HFFc6 (cell line): ENCODE measurements at regions not wholly inside any gene's neighbourhood (a gene's known extent, or its start where the extent isn't known, plus 50 kb on each side); places are given as distances from the start of the nearest gene placed in this dataset.
"Not testable (repeated sequence)": the region's sequence is repeated elsewhere in the genome, so short reads cannot be mapped to it uniquely, and the experiment has no call there.

Experiments used
- DNase-seq: peaks from one replicate; pipeline ENCODE4 v3.0.0-alpha.2; 2018
- H3K27ac Mint-ChIP-seq: 2 replicates; pipeline ENCODE4 v1.8.0; 2020; ENCODE audit warnings: mild to moderate bottlenecking, mixed read lengths
- H3K27me3 Mint-ChIP-seq: 2 replicates; pipeline ENCODE4 v1.8.0; 2021; ENCODE audit warnings: mild to moderate bottlenecking, moderate library complexity, mixed read lengths; ENCODE audit not compliant: insufficient read depth
- H3K36me3 Mint-ChIP-seq: 2 replicates; pipeline ENCODE4 v1.8.0; 2021; ENCODE audit warnings: low read depth, mixed read lengths
- H3K4me1 Mint-ChIP-seq: 2 replicates; pipeline ENCODE4 v1.8.0; 2020; ENCODE audit warnings: low read depth, mixed read lengths
- H3K4me3 Mint-ChIP-seq: 2 replicates; pipeline ENCODE4 v1.8.0; 2020; ENCODE audit warnings: mild to moderate bottlenecking, moderate library complexity, mixed read lengths
- H3K9me3 Mint-ChIP-seq: 2 replicates; pipeline ENCODE4 v1.8.0; 2020; ENCODE audit warnings: mild to moderate bottlenecking, mixed read lengths
- TF ChIP-seq, protein P1 (sequence below): fragments of 200-600 bp; sonication (generic); IDR thresholded peaks from 2 replicates; pipeline ENCODE4 v1.5.0; 2021; ENCODE audit warnings: antibody characterized with exemption, mild to moderate bottlenecking

DNA sequence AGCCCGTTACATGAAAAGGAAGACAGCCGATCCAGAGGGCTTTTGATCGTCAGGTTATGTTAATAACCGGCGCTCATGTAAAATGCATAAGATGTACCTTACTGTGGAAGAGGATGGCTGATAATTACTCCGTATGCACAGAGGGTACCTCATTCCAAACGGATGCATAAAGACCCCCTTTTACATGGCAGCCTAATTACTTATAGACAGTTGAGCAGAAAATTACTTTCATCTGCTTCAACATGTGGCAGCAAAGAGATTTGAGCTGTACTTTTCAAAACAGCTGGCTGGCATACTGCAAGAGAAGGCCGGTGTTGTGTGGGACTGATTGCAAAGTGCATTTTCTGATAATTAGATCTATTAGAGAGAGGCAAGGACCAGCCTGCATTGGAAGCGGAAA lies 103.4 kb downstream of the SHOX start:
- H3K4me1 Mint-ChIP-seq, result no peaks in the 10 kb centered on the region
- TF ChIP-seq, protein P1, sequence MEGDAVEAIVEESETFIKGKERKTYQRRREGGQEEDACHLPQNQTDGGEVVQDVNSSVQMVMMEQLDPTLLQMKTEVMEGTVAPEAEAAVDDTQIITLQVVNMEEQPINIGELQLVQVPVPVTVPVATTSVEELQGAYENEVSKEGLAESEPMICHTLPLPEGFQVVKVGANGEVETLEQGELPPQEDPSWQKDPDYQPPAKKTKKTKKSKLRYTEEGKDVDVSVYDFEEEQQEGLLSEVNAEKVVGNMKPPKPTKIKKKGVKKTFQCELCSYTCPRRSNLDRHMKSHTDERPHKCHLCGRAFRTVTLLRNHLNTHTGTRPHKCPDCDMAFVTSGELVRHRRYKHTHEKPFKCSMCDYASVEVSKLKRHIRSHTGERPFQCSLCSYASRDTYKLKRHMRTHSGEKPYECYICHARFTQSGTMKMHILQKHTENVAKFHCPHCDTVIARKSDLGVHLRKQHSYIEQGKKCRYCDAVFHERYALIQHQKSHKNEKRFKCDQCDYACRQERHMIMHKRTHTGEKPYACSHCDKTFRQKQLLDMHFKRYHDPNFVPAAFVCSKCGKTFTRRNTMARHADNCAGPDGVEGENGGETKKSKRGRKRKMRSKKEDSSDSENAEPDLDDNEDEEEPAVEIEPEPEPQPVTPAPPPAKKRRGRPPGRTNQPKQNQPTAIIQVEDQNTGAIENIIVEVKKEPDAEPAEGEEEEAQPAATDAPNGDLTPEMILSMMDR, result no peak
- no peaks in the 10 kb centered on the region for H3K36me3 Mint-ChIP-seq
- DNase-seq, result no peak
- H3K9me3 Mint-ChIP-seq, result no peaks in the 10 kb centered on the region
- peaks cover 15% of the 10 kb centered on the region for H3K27me3 Mint-ChIP-seq
- no peak overlapping the region for H3K4me3 Mint-ChIP-seq
- H3K27ac Mint-ChIP-seq, result no peak overlapping the region

DNA sequence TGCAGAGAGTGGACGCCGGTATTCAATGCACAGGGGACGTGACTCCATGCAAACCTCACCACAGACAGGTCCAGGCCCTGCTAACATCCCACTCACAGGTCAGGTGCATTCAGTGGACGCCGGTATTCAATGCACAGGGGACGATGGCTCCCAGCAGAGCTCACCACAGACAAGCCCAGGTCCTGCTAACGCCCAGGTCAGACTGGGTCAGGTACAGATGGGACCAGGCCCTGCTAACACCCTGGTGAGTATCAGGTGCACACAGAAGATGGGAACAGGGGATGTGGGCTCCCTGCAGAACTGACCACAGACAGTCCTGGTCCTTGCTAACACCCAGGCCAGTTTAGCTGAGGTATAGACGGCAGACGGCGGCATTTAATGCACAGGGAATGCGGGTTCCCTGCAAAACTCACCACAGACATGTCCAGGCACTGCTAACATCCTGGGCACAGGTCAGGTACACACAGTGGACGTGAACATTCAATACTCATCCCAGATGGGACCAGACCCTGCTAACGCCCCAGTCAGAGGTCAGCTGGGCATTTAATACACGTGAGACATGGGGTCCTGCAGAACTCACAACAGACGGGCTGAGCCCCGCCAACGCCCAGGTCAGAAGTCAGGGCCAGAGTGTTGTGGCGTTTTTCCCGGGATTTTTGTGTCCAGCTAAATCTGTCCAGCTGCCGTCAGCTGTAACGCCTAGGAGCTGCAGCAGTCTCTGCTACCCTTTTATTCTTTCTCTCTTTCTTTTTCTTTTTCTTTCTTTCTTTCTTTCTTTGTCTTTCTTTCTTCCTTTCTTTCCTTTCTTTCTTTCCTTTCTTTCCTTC lies 99.2 kb downstream of the SHOX start:
- Mint-ChIP-seq H3K9me3 (peaks cover 12% of the 10 kb centered on the region), H3K36me3 (peaks cover 4% of the 10 kb centered on the region; the same call in 1 of the 2 replicates), H3K4me1 (no peaks in the 10 kb centered on the region), H3K27ac (no peak overlapping the region), H3K4me3 (no peak overlapping the region), H3K27me3 (peaks cover 13% of the 10 kb centered on the region)
- TF ChIP-seq, protein P1, result no peak
- no peak for DNase-seq

DNA sequence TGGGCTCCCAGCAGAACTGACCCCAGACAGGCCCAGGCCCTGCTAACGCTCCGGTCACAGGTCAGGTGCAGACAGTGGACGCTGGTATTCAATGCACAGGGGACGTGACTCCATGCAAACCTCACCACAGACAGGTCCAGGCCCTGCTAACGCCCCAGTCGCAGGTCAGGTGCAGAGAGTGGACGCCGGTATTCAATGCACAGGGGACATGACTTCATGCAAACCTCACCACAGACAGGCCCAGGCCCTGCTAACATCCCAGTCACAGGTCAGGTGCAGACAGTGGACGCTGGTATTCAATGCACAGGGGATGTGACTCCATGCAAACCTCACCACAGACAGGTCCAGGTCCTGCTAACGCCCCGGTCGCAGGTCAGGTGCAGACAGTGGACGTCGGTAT lies 98.5 kb downstream of the SHOX start:
- H3K4me1 Mint-ChIP-seq, DNase-seq, H3K36me3 Mint-ChIP-seq: not testable (repeated sequence)

GRCh38 chrX:728639-729038 lies 98.0 kb downstream of the SHOX start:
- not testable (repeated sequence) for H3K27ac Mint-ChIP-seq, H3K4me3 Mint-ChIP-seq, H3K4me1 Mint-ChIP-seq, DNase-seq
- H3K27me3 Mint-ChIP-seq, result peaks cover 14% of the 10 kb centered on the region
- peaks cover 10% of the 10 kb centered on the region; the same call in 1 of the 2 replicates for H3K36me3 Mint-ChIP-seq
- H3K9me3 Mint-ChIP-seq, result peaks cover 22% of the 10 kb centered on the region

More for the DNA sequence above, 98.5 kb downstream of the SHOX start:
- H3K4me3 Mint-ChIP-seq, H3K27ac Mint-ChIP-seq: not testable (repeated sequence)
- Mint-ChIP-seq H3K27me3 (peaks cover 13% of the 10 kb centered on the region), H3K9me3 (peaks cover 18% of the 10 kb centered on the region)

GRCh38 chrX:727738-728621 lies 97.4 kb downstream of the SHOX start:
- peaks cover 23% of the 10 kb centered on the region for H3K9me3 Mint-ChIP-seq
- no peak for DNase-seq
- H3K27ac Mint-ChIP-seq, result no peak overlapping the region

GRCh38 chrX:725971-726370 lies 95.4 kb downstream of the SHOX start:
- Mint-ChIP-seq H3K27me3 (peaks cover 14% of the 10 kb centered on the region; the same call in 1 of the 2 replicates), H3K36me3 (peaks cover 10% of the 10 kb centered on the region; the same call in 1 of the 2 replicates), H3K9me3 (peaks cover 23% of the 10 kb centered on the region), H3K4me1 (no peaks in the 10 kb centered on the region), H3K27ac (no peak overlapping the region), H3K4me3 (no peak overlapping the region)
- DNase-seq, result no peak
- TF ChIP-seq, protein P1, result no peak

More at GRCh38 chrX:727738-728621, 97.4 kb downstream of the SHOX start:
- TF ChIP-seq, protein P1, result peak; percentile 66
- H3K4me1 Mint-ChIP-seq, result no peaks in the 10 kb centered on the region
- peaks cover 14% of the 10 kb centered on the region; the same call in 1 of the 2 replicates for H3K27me3 Mint-ChIP-seq
- peaks cover 10% of the 10 kb centered on the region; the same call in 1 of the 2 replicates for H3K36me3 Mint-ChIP-seq
- no peak overlapping the region for H3K4me3 Mint-ChIP-seq
